ENCODE measurements at regions not wholly inside any gene's neighbourhood (a gene's known extent, or its start where the extent isn't known, plus 50 kb on each side); places are given as distances from the start of the nearest gene placed in this dataset.

DNA sequence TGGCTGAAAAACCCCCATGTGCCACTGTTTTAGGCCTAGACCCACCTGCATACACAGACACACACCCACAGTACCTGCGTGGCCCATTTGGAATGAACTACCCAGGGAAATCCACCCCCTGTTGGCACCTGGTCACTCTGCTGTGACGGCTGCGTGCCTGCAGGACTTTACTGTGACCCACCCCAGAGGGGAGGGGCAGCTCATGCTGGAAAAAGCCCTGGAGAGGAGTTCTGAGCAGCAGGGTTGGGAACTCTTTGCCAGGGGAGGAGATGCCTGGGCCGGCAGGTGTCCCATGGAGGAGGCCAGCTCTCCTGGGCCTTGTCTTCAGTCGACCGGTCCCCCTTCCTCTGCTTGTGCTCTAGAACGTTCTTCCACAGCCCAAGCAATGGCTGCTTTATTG is 87.3 kb upstream of the CSF3R start (continued):
- TF ChIP-seq, protein P1, sequence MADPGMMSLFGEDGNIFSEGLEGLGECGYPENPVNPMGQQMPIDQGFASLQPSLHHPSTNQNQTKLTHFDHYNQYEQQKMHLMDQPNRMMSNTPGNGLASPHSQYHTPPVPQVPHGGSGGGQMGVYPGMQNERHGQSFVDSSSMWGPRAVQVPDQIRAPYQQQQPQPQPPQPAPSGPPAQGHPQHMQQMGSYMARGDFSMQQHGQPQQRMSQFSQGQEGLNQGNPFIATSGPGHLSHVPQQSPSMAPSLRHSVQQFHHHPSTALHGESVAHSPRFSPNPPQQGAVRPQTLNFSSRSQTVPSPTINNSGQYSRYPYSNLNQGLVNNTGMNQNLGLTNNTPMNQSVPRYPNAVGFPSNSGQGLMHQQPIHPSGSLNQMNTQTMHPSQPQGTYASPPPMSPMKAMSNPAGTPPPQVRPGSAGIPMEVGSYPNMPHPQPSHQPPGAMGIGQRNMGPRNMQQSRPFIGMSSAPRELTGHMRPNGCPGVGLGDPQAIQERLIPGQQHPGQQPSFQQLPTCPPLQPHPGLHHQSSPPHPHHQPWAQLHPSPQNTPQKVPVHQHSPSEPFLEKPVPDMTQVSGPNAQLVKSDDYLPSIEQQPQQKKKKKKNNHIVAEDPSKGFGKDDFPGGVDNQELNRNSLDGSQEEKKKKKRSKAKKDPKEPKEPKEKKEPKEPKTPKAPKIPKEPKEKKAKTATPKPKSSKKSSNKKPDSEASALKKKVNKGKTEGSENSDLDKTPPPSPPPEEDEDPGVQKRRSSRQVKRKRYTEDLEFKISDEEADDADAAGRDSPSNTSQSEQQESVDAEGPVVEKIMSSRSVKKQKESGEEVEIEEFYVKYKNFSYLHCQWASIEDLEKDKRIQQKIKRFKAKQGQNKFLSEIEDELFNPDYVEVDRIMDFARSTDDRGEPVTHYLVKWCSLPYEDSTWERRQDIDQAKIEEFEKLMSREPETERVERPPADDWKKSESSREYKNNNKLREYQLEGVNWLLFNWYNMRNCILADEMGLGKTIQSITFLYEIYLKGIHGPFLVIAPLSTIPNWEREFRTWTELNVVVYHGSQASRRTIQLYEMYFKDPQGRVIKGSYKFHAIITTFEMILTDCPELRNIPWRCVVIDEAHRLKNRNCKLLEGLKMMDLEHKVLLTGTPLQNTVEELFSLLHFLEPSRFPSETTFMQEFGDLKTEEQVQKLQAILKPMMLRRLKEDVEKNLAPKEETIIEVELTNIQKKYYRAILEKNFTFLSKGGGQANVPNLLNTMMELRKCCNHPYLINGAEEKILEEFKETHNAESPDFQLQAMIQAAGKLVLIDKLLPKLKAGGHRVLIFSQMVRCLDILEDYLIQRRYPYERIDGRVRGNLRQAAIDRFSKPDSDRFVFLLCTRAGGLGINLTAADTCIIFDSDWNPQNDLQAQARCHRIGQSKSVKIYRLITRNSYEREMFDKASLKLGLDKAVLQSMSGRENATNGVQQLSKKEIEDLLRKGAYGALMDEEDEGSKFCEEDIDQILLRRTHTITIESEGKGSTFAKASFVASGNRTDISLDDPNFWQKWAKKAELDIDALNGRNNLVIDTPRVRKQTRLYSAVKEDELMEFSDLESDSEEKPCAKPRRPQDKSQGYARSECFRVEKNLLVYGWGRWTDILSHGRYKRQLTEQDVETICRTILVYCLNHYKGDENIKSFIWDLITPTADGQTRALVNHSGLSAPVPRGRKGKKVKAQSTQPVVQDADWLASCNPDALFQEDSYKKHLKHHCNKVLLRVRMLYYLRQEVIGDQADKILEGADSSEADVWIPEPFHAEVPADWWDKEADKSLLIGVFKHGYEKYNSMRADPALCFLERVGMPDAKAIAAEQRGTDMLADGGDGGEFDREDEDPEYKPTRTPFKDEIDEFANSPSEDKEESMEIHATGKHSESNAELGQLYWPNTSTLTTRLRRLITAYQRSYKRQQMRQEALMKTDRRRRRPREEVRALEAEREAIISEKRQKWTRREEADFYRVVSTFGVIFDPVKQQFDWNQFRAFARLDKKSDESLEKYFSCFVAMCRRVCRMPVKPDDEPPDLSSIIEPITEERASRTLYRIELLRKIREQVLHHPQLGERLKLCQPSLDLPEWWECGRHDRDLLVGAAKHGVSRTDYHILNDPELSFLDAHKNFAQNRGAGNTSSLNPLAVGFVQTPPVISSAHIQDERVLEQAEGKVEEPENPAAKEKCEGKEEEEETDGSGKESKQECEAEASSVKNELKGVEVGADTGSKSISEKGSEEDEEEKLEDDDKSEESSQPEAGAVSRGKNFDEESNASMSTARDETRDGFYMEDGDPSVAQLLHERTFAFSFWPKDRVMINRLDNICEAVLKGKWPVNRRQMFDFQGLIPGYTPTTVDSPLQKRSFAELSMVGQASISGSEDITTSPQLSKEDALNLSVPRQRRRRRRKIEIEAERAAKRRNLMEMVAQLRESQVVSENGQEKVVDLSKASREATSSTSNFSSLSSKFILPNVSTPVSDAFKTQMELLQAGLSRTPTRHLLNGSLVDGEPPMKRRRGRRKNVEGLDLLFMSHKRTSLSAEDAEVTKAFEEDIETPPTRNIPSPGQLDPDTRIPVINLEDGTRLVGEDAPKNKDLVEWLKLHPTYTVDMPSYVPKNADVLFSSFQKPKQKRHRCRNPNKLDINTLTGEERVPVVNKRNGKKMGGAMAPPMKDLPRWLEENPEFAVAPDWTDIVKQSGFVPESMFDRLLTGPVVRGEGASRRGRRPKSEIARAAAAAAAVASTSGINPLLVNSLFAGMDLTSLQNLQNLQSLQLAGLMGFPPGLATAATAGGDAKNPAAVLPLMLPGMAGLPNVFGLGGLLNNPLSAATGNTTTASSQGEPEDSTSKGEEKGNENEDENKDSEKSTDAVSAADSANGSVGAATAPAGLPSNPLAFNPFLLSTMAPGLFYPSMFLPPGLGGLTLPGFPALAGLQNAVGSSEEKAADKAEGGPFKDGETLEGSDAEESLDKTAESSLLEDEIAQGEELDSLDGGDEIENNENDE (IDR thresholded peaks at IDR 0.05; ENCODE audit: insufficient replicate concordance, low read length): no peak
- TF ChIP-seq POLR2AphosphoS5 (IDR thresholded peaks at IDR 0.05; ENCODE audit: low read depth, low read length): no peak
- TF ChIP-seq BACH1 (IDR thresholded peaks at IDR 0.05; ENCODE audit: low read length): no peak
- no peak for TF ChIP-seq RXRA (IDR thresholded peaks at IDR 0.05; ENCODE audit: insufficient read depth, low read depth, low read length)
- TF ChIP-seq SUZ12 (IDR thresholded peaks at IDR 0.05; ENCODE audit: low read length): no peak
- TF ChIP-seq SIX5 (IDR thresholded peaks at IDR 0.05; ENCODE audit: low read depth, low read length): no peak
- TF ChIP-seq SP4 (IDR thresholded peaks at IDR 0.05; ENCODE audit: low read length): no peak
- no peak for TF ChIP-seq FOSL1 (IDR thresholded peaks at IDR 0.05; ENCODE audit: insufficient read depth, low read depth, low read length)
- TF ChIP-seq TAF7 (optimal IDR thresholded peaks at IDR 0.05; ENCODE audit: borderline replicate concordance, low read depth, low read length): no peak
- no peak for TF ChIP-seq MAFK (IDR thresholded peaks at IDR 0.05; ENCODE audit: low read depth, low read length)

Data from H1 (cell line).